ENCODE measurements at regions not wholly inside any gene's neighbourhood (a gene's known extent, or its start where the extent isn't known, plus 50 kb on each side); places are given as distances from the start of the nearest gene placed in this dataset.

- no peak for DNase-seq (ENCODE audit: low spot score)
Measured at GRCh38 chr7:25279705-25280104, 51.4 kb upstream of the NPVF start.

DNA sequence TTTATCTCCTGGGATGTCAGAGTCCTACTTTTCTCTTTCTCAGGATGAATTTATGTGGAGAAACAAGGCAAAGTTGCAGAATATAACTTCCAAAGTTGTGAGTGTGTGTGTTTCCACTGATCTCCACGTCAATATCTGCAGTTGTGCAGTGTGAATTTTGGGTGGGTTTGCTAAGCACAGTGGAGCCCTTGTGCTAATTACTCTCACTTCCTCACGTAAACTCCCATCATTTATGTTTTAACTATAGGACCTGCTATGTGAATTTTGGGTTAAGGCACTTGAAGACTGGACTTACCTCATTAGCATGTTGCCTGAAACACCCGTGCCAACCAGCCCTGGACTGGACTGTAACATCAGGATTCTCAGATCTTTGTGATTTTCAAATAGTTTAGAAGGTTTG is 51.9 kb upstream of the NPVF start:
- no peak for DNase-seq (ENCODE audit: low spot score)

GRCh38 chr7:25282194-25282593 is 53.9 kb upstream of the NPVF start:
- no peak for DNase-seq (ENCODE audit: low spot score)

- DNase-seq (ENCODE audit: low spot score): no peak
Measured at GRCh38 chr7:25286756-25287155, 58.5 kb upstream of the NPVF start.

- DNase-seq (ENCODE audit: low spot score): no peak
Measured at GRCh38 chr7:25287291-25287690, 59.0 kb upstream of the NPVF start.

DNA sequence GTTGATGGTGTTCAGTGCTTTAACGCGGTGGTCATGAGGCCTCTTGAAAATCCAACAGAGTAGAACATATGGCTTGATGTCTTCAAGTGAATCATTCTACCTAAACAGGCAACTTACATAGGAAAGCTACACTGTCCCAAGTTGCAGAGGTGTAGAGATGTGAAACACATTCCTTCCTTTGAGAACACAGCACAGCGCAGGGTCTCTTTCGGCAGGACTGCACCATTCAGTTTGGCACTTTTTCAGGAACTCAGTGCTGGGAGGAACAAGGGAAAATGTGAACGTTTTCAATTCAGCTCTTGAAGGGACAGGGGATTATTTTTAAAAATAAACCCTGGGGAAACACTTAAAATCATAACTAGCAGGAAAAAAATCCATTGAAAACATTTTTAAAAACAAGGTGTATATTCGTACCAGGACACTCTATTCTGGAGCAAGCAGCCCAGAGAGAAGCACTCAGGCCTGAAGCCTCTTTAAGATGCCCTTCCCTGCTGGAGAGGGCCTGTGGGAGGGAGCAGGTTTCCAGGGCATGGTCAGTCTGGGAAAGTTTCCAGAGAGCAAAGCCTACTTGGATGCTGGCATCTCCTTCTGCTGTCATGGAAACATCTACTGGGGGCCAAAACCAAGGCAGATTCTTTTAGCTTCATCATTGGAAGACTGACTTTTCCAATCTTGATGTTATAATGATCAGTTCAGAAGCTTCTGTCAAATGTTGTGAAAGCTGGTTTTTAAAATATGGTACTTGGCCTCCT is 60.4 kb upstream of the NPVF start:
- DNase-seq (ENCODE audit: low spot score): no peak

DNA sequence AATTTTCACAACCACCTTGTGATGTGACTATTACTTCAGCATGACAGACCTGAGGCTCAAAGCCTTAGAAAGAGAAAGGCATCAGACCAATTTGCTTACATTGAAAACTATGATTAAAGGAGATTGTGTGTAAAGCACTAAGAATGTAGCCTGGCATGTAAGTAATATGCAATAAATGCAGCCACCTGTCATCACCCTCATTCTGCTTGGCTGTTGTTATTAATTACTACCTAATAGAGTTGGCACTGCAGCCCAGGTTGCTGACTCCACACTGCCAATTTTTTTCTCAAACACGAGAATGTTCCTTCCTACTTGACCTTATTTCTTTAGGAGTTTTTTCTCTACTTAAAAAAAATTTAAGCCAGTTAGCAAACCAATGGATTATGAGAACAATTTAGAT is 61.2 kb upstream of the NPVF start:
- no peak for DNase-seq (ENCODE audit: low spot score)

GRCh38 chr7:25294624-25295023 is 66.3 kb upstream of the NPVF start:
- DNase-seq (ENCODE audit: low spot score): no peak

- DNase-seq (ENCODE audit: low spot score): no peak
Measured at GRCh38 chr7:25295387-25295786, 67.1 kb upstream of the NPVF start.

GRCh38 chr7:25296086-25296485 is 67.8 kb upstream of the NPVF start:
- no peak for DNase-seq (ENCODE audit: low spot score)

- DNase-seq (ENCODE audit: low spot score): no peak
Measured at GRCh38 chr7:25297278-25297677, 69.0 kb upstream of the NPVF start.

GRCh38 chr7:25303281-25304181 is 75.2 kb upstream of the NPVF start:
- no peak for DNase-seq (ENCODE audit: low spot score)

DNA sequence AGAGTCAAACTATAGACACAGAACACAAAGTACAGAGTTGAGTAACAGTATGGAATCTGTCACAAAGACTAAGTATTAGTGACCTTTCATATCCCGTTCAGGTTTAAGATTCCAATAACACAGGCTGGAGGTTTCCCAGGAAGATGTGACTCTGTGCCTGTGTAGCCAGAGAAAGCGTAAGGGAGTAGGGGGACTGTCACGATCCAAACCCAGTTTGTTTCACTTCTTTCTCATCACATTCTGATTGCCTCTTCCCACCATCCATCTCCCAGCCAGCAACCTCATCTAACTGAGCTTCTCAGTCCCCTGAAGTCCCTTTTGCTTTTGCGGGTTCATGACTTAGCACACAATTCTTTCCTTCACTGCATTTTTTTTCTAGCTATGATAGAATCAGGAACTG is 76.4 kb upstream of the NPVF start:
- DNase-seq (ENCODE audit: low spot score): no peak

DNA sequence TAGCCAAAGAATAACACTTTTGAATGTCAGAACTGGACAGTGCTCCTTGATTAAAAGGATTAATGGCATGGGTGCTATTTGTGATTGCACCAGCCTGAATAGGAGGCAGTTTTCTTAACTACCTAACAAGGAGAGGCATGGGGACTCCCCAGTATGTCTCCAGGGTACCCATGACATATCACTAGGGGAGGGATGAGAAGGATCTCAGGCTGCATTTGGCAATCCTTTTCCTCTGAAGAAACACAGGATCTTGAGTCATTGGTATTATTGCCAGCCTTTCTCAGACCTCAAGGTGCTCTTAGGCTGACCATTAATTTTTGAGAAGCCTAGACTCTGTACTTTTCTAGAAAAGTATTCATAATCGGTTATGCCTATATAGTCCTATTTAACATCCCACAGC is 77.5 kb upstream of the NPVF start:
- DNase-seq (ENCODE audit: low spot score): no peak

- no peak for DNase-seq (ENCODE audit: low spot score)
Measured at GRCh38 chr7:25307624-25308023, 79.3 kb upstream of the NPVF start.

DNA sequence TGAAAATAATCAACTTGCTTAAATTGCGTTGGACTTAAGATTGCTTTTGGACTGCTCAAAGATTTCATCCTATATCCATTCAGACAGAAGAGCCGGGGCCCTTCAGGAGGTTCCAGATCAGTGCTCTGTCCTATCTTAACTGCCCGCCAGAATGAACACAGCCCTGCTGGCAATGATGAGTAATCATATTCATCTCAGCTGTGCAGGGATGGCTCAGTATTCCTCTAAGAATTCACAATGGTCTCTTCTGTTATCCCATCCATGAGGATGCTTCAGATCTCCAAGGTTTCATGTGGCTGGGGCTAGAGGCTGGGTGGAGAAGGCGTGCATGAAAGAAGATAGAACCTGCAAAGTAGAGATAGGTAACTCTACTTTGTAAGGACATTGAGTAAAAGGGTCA is 80.0 kb upstream of the NPVF start:
- no peak for DNase-seq (ENCODE audit: low spot score)

GRCh38 chr7:25308906-25309705 is 80.8 kb upstream of the NPVF start:
- DNase-seq (ENCODE audit: low spot score): no peak

GRCh38 chr7:25310896-25311295 is 82.6 kb upstream of the NPVF start:
- no peak for DNase-seq (ENCODE audit: low spot score)

- DNase-seq (ENCODE audit: low spot score): no peak
Measured at GRCh38 chr7:25311346-25311745, 83.1 kb upstream of the NPVF start.

DNA sequence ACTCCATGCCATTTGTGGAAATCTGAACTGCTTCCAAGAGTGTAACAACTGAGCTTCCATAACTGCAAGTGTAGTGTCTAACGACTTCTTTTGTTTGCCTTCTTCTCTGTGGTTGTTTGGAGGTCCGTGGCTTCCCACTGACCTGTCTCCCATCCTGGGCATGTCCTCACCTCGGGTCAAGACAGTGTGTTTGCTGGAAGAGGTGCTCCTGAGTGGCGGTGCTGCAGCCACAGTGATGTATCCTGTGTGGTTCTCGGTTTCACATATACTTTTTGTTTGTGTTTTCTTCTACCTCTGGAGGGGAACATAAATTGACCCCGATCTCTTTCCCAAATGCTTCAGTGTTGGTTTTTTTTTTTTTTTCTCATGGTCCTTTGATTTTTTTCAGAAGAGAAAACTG is 84.7 kb upstream of the NPVF start:
- DNase-seq (ENCODE audit: low spot score): no peak

- no peak for DNase-seq (ENCODE audit: low spot score)
Measured at GRCh38 chr7:25313526-25313925, 85.2 kb upstream of the NPVF start.

- DNase-seq (ENCODE audit: low spot score): no peak
Measured at GRCh38 chr7:25314094-25314730, 85.9 kb upstream of the NPVF start.

All from germinal center (tissue), 1 donor.